OCI-LY7 (cell line): ENCODE measurements at regions not wholly inside any gene's neighbourhood (a gene's known extent, or its start where the extent isn't known, plus 50 kb on each side); places are given as distances from the start of the nearest gene placed in this dataset.
"Not testable (repeated sequence)": the region's sequence is repeated elsewhere in the genome, so short reads cannot be mapped to it uniquely, and the experiment has no call there.

Experiments
- BruUV-seq: library from RNA; stranded (reverse); fragments of 400-500 nt; replicated peaks from 2 replicates; lab custom pipeline; 2021; lab: Mats Ljungman, UMichigan
- CTCF ChIA-PET: fragments of 300-600 bp; sonication (Branson Sonifier 250); formaldehyde crosslinking; loops from one replicate; lab custom pipeline; 2022; ENCODE audit warnings: antibody characterized with exemption; ENCODE audit not compliant: unreplicated experiment; lab: Charles Lee
- POLR2A ChIA-PET: fragments of 300-600 bp; sonication (Branson Sonifier 250); formaldehyde crosslinking; loops from one replicate; lab custom pipeline; 2022; ENCODE audit warnings: antibody characterized with exemption; lab: Charles Lee
- DNase-seq: peaks from one replicate; pipeline ENCODE4 v3.0.0-alpha.2; 2015; ENCODE audit warnings: low spot score
- H2AFZ ChIP-seq: fragments of 200-600 bp; sonication (generic), shearing (Covaris generic); 2 replicates; pipeline ENCODE4 v1.6.1; 2014; ENCODE audit warnings: mild to moderate bottlenecking, antibody characterized with exemption, low read length, moderate library complexity
- H3K27ac ChIP-seq: fragments of 200-600 bp; sonication (generic); 2 replicates; pipeline ENCODE4 v1.5.1; 2014; ENCODE audit warnings: mixed run types, low read depth, mild to moderate bottlenecking, moderate library complexity, low read length, inconsistent platforms; ENCODE audit not compliant: poor library complexity, severe bottlenecking
- H3K36me3 ChIP-seq: fragments of 200-600 bp; sonication (generic); 2 replicates; pipeline ENCODE4 v1.6.1; 2014; ENCODE audit warnings: mild to moderate bottlenecking, antibody characterized with exemption, low read length, moderate library complexity, mixed read lengths; ENCODE audit not compliant: insufficient read depth
- H3K4me1 ChIP-seq: fragments of 200-600 bp; sonication (generic); 2 replicates; pipeline ENCODE4 v1.5.1; 2014; ENCODE audit warnings: mild to moderate bottlenecking, low read length; ENCODE audit not compliant: insufficient read depth, poor library complexity, severe bottlenecking
- H3K4me2 ChIP-seq: fragments of 200-600 bp; sonication (generic); 2 replicates; pipeline ENCODE4 v1.6.1; 2014; ENCODE audit warnings: mild to moderate bottlenecking, low read length
- H3K4me3 ChIP-seq: fragments of 200-600 bp; sonication (generic); 2 replicates; pipeline ENCODE4 v1.5.1; 2014; ENCODE audit warnings: mild to moderate bottlenecking, low read depth, low read length; ENCODE audit not compliant: poor library complexity, severe bottlenecking
- H3K79me2 ChIP-seq: fragments of 200-600 bp; sonication (generic); 2 replicates; pipeline ENCODE4 v1.6.1; 2016; ENCODE audit warnings: low read depth, mild to moderate bottlenecking, low read length, moderate library complexity, mixed read lengths; ENCODE audit not compliant: insufficient read depth
- H3K9me2 ChIP-seq: fragments of 200-600 bp; sonication (generic); 2 replicates; pipeline ENCODE4 v1.6.1; 2016; ENCODE audit warnings: mild to moderate bottlenecking, low read length, mixed read lengths; ENCODE audit not compliant: insufficient read depth
- H3K9me3 ChIP-seq: fragments of 200-600 bp; sonication (generic); 2 replicates; pipeline ENCODE4 v1.6.1; 2014; ENCODE audit warnings: mild to moderate bottlenecking, mixed run types, low read length, mixed read lengths
- H4K20me1 ChIP-seq: fragments of 200-600 bp; sonication (generic); 2 replicates; pipeline ENCODE4 v1.6.1; 2014; ENCODE audit warnings: mild to moderate bottlenecking, antibody characterized with exemption, low read length, moderate library complexity, mixed read lengths; ENCODE audit not compliant: insufficient read depth
- EZH2phosphoT487 ChIP-seq: fragments of 200-600 bp; sonication (generic); IDR thresholded peaks from 2 replicates; pipeline ENCODE4 v1.6.1; 2018; ENCODE audit warnings: low read depth, borderline replicate concordance, mild to moderate bottlenecking, mixed run types, antibody characterized with exemption, low read length, moderate library complexity, mixed read lengths
- intact Hi-C: fragments of 100-400 bp; cut with micrococcal nuclease; formaldehyde crosslinking; loops from one replicate; pipeline ENCODE4 v1.10.0; 2022; ENCODE audit not compliant: unreplicated experiment
- TF ChIP-seq, protein P1 (sequence below): fragments of 200-600 bp; sonication (generic); conservative IDR thresholded peaks from 2 replicates; pipeline ENCODE4 v1.5.1; 2014; ENCODE audit warnings: mild to moderate bottlenecking, antibody characterized with exemption, low read length, moderate library complexity, mixed read lengths

DNA sequence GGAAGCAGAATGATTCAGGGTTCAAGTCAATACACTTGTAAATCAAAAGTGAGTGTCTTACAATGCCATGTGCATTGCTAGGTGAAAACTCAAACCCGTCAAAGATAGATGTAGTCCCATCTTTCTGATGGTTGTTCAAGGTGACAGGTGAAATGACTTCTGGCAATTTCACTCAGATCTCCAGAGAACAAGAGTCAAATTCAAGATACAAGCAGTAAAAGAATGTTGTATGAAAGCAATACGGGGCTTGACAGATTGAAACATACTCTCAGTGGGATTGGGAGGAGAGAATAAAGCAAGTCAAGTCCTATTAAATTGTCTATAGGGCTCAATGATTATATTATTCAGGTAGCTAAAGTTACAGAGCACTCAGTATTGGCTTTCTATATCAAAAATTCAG is 105.1 kb upstream of the ANXA10 start:
- H3K9me2 ChIP-seq, result no peaks in the 10 kb centered on the region
- no peaks in the 10 kb centered on the region for H3K4me1 ChIP-seq
- H3K4me2 ChIP-seq, result no peak overlapping the region
- no peak overlapping the region for H2AFZ ChIP-seq
- H3K79me2 ChIP-seq, result no peaks in the 10 kb centered on the region
- intact Hi-C loops, result no loop called here
- ChIA-PET CTCF (no interaction called here), POLR2A (interaction anchor here (1.3 kb wide), 1 partner anchor 11 kb away, joined by 3 read pairs; no protein-coding TSS in a partner anchor)
- H3K4me3 ChIP-seq, result no peak overlapping the region
- no peak overlapping the region for H3K27ac ChIP-seq
- no peaks in the 10 kb centered on the region for H3K36me3 ChIP-seq
- TF ChIP-seq, protein P1, sequence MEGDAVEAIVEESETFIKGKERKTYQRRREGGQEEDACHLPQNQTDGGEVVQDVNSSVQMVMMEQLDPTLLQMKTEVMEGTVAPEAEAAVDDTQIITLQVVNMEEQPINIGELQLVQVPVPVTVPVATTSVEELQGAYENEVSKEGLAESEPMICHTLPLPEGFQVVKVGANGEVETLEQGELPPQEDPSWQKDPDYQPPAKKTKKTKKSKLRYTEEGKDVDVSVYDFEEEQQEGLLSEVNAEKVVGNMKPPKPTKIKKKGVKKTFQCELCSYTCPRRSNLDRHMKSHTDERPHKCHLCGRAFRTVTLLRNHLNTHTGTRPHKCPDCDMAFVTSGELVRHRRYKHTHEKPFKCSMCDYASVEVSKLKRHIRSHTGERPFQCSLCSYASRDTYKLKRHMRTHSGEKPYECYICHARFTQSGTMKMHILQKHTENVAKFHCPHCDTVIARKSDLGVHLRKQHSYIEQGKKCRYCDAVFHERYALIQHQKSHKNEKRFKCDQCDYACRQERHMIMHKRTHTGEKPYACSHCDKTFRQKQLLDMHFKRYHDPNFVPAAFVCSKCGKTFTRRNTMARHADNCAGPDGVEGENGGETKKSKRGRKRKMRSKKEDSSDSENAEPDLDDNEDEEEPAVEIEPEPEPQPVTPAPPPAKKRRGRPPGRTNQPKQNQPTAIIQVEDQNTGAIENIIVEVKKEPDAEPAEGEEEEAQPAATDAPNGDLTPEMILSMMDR, result no peak
- no peaks in the 10 kb centered on the region for H3K9me3 ChIP-seq
- DNase-seq, result no peak
- no peaks in the 10 kb centered on the region for H4K20me1 ChIP-seq
- no TSS peak for BruUV-seq

DNA sequence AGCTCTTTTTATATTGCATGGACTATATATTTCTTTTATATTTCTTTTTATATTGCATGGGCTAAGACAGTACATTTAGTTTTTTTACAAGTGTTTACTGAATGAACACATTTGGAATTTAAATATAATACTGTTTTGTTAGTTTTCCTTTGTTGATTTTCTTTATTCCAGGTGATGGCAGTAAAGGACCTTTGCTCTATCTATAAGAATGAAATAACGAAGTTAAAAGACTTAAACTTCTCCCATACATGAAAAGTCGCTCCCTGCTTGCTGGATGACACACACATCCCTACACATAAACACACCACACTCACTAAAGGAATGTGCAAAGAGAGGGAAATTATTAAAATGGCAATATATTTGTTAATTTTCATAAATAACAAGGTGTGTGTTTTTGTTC is 102.5 kb upstream of the ANXA10 start:
- Histone ChIP-seq H3K4me3 (no peak overlapping the region), H3K36me3 (no peaks in the 10 kb centered on the region), H3K4me2 (no peak overlapping the region), H3K9me3 (no peaks in the 10 kb centered on the region), H4K20me1 (no peaks in the 10 kb centered on the region), H3K4me1 (no peaks in the 10 kb centered on the region), H3K27ac (no peak overlapping the region), H3K9me2 (no peaks in the 10 kb centered on the region), H3K79me2 (no peaks in the 10 kb centered on the region), H2AFZ (no peak overlapping the region)
- CTCF ChIA-PET, result no interaction called here
- intact Hi-C loops, result no loop called here
- POLR2A ChIA-PET, result no interaction called here
- DNase-seq, result no peak
- no peak for TF ChIP-seq EZH2phosphoT487
- TF ChIP-seq, protein P1, result no peak
- no TSS peak for BruUV-seq

DNA sequence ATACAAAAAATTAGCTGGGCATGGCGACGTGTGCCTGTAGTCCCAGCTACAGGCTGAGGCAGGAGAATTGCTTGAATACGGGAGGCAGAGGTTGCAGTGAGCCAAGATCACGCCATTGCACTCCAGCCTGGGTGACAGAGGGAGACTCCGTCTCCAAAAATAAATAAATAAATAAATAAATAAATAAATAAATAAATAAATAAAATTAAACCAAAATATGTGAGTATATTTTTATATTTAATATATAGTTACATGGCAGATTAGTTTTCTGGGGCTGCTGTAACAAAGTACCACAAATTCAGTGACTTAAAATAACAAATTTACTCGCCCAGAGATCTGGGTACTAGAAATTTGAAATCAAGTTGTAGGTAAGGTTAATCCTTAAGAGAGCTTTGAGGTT is 84.2 kb upstream of the ANXA10 start:
- BruUV-seq, H3K4me1 ChIP-seq, H3K36me3 ChIP-seq, H3K27ac ChIP-seq, CTCF ChIA-PET, H3K79me2 ChIP-seq, H3K4me2 ChIP-seq, H3K9me2 ChIP-seq, H3K9me3 ChIP-seq, H2AFZ ChIP-seq, H4K20me1 ChIP-seq, intact Hi-C loops, DNase-seq, H3K4me3 ChIP-seq: not testable (repeated sequence)
- POLR2A ChIA-PET, result interaction anchor here (0.6 kb wide), 1 partner anchor 1512 kb away, joined by 3 read pairs; no protein-coding TSS in a partner anchor
